Liver (tissue), 6 donors: ENCODE measurements at regions not wholly inside any gene's neighbourhood (a gene's known extent, or its start where the extent isn't known, plus 50 kb on each side); places are given as distances from the start of the nearest gene placed in this dataset.

Experiments used
- DNase-seq: peaks from one replicate; pipeline ENCODE4 v3.0.0-alpha.2; 2017; ENCODE audit warnings: low spot score
- H3K27ac ChIP-seq, 2 donors: one replicate each; pipeline ENCODE4 v1.7.0; 2013; ENCODE audit warnings: inconsistent platforms in 2 of 2, low read length in 2 of 2, control low read depth in 1 of 2, low read depth in 1 of 2, mild to moderate bottlenecking in 1 of 2
- H3K27me3 ChIP-seq, 4 donors: one replicate each; pipeline versions ENCODE4 v1.6.1 to v1.7.0; 2013; ENCODE audit warnings: low read length in 3 of 4, inconsistent platforms in 1 of 4, mild to moderate bottlenecking in 1 of 4, moderate library complexity in 1 of 4; ENCODE audit not compliant: control insufficient read depth in 4 of 4, insufficient read depth in 4 of 4
- H3K36me3 ChIP-seq, 4 donors: one replicate each; pipeline versions ENCODE4 v1.6.1 to v1.7.0; 2013; ENCODE audit warnings: low read length in 3 of 4, mild to moderate bottlenecking in 3 of 4, low read depth in 1 of 4, moderate library complexity in 1 of 4; ENCODE audit not compliant: control insufficient read depth in 4 of 4, insufficient read depth in 3 of 4
- H3K4me1 ChIP-seq, 4 donors: one replicate each; pipeline versions ENCODE4 v1.6.1 to v1.7.0; 2013; ENCODE audit warnings: low read length in 3 of 4, mild to moderate bottlenecking in 3 of 4, moderate library complexity in 1 of 4; ENCODE audit not compliant: control insufficient read depth in 4 of 4, insufficient read depth in 4 of 4
- H3K4me3 ChIP-seq, 3 donors: one replicate each; pipeline versions ENCODE4 v1.6.1 to v1.7.0; 2013; ENCODE audit warnings: low read length in 3 of 3, control low read depth in 1 of 3, low read depth in 1 of 3, mild to moderate bottlenecking in 1 of 3
- H3K9ac ChIP-seq, 2 donors: one replicate each; pipeline ENCODE4 v1.7.0; 2013; ENCODE audit warnings: low read length in 2 of 2, mild to moderate bottlenecking in 2 of 2, moderate library complexity in 2 of 2, control low read depth in 1 of 2, low read depth in 1 of 2
- H3K9me3 ChIP-seq, 4 donors: one replicate each; pipeline versions ENCODE4 v1.6.1 to v1.7.0; 2013; ENCODE audit warnings: low read length in 3 of 4; ENCODE audit not compliant: control insufficient read depth in 4 of 4
- EGR1 ChIP-seq, 2 donors: IDR thresholded peaks; 2 replicates each; pipeline ENCODE4 v1.6.1; 2016 to 2018; ENCODE audit warnings: antibody characterized with exemption in 2 of 2, low read depth in 2 of 2
- FOXA2 ChIP-seq: IDR thresholded peaks from 2 replicates; pipeline ENCODE4 v1.6.1; 2016; ENCODE audit warnings: antibody characterized with exemption
- GABPA ChIP-seq, 2 donors: IDR thresholded peaks in 1 of 2; conservative IDR thresholded peaks in 1 of 2; 2 replicates each; pipeline ENCODE4 v1.6.1; 2016; ENCODE audit warnings: antibody characterized with exemption in 2 of 2, mild to moderate bottlenecking in 1 of 2, moderate library complexity in 1 of 2
- JUND ChIP-seq, 2 donors: IDR thresholded peaks; 2 replicates each; pipeline ENCODE4 v1.6.1; 2016; ENCODE audit warnings: antibody characterized with exemption in 2 of 2
- NR2F2 ChIP-seq: IDR thresholded peaks from 2 replicates; pipeline ENCODE4 v1.6.1; 2016; ENCODE audit warnings: antibody characterized with exemption
- RAD21 ChIP-seq, 2 donors: IDR thresholded peaks; 2 replicates each; pipeline ENCODE4 v1.6.1; 2016; ENCODE audit warnings: antibody characterized with exemption in 2 of 2, mild to moderate bottlenecking in 2 of 2
- RXRA ChIP-seq, 2 donors: IDR thresholded peaks; 2 replicates each; pipeline ENCODE4 v1.6.1; 2017 to 2018; ENCODE audit warnings: antibody characterized with exemption in 2 of 2, mild to moderate bottlenecking in 1 of 2
- SP1 ChIP-seq: IDR thresholded peaks from 2 replicates; pipeline ENCODE4 v1.6.1; 2018; ENCODE audit warnings: antibody characterized with exemption, mild to moderate bottlenecking
- TAF1 ChIP-seq: conservative IDR thresholded peaks from 2 replicates; pipeline ENCODE4 v1.6.1; 2016; ENCODE audit warnings: antibody characterized with exemption, mild to moderate bottlenecking
- TF ChIP-seq, protein P1 (sequence below): IDR thresholded peaks from 2 replicates; pipeline ENCODE4 v1.6.1; 2016; ENCODE audit warnings: antibody characterized with exemption, mild to moderate bottlenecking
- TF ChIP-seq, protein P2 (sequence below): IDR thresholded peaks from 2 replicates; pipeline ENCODE4 v1.6.1; 2016; ENCODE audit warnings: antibody characterized with exemption
- TF ChIP-seq, protein P3 (sequence below): IDR thresholded peaks from 2 replicates; pipeline ENCODE4 v1.6.1; 2016; ENCODE audit warnings: antibody characterized with exemption
- TF ChIP-seq, protein P4 (sequence below): IDR thresholded peaks from 2 replicates; pipeline ENCODE4 v1.6.1; 2016; ENCODE audit warnings: antibody characterized with exemption
- donor health status: healthy.
- donor health status: healthy.
- donor health status: healthy.

DNA sequence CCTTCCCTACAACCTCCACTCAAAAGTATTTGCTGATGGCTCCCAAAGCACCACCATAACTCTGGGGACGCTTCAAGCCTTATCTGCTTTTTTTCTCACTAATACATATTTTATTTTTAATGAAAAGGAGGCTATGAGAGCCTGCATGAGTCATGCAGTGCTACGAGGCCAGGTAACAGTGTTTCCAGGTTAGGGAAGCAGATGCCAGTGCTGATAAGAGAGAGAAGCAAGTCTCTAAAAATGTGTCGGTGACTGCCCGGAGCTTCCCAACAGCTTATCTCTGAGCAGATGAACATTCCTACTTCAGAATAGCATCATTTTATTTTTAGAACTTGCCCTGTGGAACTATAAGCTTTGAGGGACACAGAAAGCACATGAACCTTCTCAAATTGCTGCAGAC lies 931.5 kb downstream of the CCSER2 start (continued):
- TF ChIP-seq, protein P1, sequence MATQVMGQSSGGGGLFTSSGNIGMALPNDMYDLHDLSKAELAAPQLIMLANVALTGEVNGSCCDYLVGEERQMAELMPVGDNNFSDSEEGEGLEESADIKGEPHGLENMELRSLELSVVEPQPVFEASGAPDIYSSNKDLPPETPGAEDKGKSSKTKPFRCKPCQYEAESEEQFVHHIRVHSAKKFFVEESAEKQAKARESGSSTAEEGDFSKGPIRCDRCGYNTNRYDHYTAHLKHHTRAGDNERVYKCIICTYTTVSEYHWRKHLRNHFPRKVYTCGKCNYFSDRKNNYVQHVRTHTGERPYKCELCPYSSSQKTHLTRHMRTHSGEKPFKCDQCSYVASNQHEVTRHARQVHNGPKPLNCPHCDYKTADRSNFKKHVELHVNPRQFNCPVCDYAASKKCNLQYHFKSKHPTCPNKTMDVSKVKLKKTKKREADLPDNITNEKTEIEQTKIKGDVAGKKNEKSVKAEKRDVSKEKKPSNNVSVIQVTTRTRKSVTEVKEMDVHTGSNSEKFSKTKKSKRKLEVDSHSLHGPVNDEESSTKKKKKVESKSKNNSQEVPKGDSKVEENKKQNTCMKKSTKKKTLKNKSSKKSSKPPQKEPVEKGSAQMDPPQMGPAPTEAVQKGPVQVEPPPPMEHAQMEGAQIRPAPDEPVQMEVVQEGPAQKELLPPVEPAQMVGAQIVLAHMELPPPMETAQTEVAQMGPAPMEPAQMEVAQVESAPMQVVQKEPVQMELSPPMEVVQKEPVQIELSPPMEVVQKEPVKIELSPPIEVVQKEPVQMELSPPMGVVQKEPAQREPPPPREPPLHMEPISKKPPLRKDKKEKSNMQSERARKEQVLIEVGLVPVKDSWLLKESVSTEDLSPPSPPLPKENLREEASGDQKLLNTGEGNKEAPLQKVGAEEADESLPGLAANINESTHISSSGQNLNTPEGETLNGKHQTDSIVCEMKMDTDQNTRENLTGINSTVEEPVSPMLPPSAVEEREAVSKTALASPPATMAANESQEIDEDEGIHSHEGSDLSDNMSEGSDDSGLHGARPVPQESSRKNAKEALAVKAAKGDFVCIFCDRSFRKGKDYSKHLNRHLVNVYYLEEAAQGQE, result no peak
- TF ChIP-seq RXRA (IDR thresholded peaks at IDR 0.05) (no peak), FOXA2 (no peak)

DNA sequence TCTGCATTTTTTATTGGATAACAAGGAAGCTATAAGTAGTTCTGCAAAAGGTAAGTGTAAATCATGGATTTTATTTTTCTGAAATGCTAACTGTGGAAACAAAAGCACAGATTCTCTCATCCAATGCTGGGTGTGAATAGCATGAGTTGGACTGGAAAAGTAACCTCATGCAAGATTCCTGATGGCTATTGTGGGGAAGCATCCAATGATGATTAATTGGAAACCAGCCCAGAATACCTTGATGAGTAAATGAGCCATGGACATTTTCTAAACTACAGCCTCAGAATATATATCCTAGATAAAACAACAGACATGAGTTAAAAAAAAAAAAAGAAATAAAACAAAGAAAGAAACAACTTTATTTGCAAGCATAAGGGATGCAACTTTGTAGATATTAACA lies 934.6 kb downstream of the CCSER2 start:
- H3K4me3 ChIP-seq, result no peak overlapping the region
- H3K4me1 ChIP-seq, result no peaks in the 10 kb centered on the region
- H3K36me3 ChIP-seq, result no peaks in the 10 kb centered on the region
- H3K27me3 ChIP-seq, result no peaks in the 10 kb centered on the region
- DNase-seq, result no peak
- H3K9me3 ChIP-seq, result no peaks in the 10 kb centered on the region
- TF ChIP-seq JUND (IDR thresholded peaks at IDR 0.05) (no peak), GABPA (IDR thresholded peaks at IDR 0.05 in 1 of 2, conservative IDR thresholded peaks at IDR 0.05 in 1 of 2) (no peak), RAD21 (IDR thresholded peaks at IDR 0.05) (no peak)
- TF ChIP-seq, protein P2, sequence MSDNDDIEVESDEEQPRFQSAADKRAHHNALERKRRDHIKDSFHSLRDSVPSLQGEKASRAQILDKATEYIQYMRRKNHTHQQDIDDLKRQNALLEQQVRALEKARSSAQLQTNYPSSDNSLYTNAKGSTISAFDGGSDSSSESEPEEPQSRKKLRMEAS, result no peak
- no peak overlapping the region for H3K27ac ChIP-seq
- H3K9ac ChIP-seq, result no peak overlapping the region

DNA sequence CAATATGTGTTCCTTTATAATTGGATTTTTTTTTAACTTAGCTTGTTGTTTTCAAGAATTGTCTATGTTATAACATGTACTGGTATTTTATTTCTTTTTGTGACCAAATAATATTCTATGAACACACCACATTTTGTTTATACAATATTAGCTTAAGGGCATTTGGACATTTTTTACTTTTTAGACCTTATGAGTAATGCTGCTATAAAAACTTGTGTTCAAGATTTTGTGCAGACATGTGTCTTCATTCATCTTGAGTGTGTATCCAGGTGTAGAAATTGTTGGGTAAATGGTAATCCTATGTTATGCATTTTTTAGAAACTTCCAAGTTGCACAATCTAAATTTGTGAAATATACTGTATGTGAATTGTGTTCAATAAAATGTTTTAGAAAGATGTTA lies 936.7 kb downstream of the CCSER2 start:
- Histone ChIP-seq H3K4me3 (no peak overlapping the region), H3K4me1 (no peaks in the 10 kb centered on the region), H3K27me3 (no peaks in the 10 kb centered on the region), H3K36me3 (no peaks in the 10 kb centered on the region), H3K9ac (no peak overlapping the region), H3K27ac (no peak overlapping the region), H3K9me3 (no peaks in the 10 kb centered on the region)
- no peak for DNase-seq
- TF ChIP-seq, protein P2, result no peak
- TF ChIP-seq TAF1, result no peak
- no peak for TF ChIP-seq EGR1 (IDR thresholded peaks at IDR 0.05; ENCODE audit: low read depth in 2 of 2)
- TF ChIP-seq, protein P1, result no peak
- no peak for TF ChIP-seq RXRA (IDR thresholded peaks at IDR 0.05)
- no peak for TF ChIP-seq NR2F2
- no peak for TF ChIP-seq SP1
- TF ChIP-seq JUND (IDR thresholded peaks at IDR 0.05), result no peak
- TF ChIP-seq, protein P3, sequence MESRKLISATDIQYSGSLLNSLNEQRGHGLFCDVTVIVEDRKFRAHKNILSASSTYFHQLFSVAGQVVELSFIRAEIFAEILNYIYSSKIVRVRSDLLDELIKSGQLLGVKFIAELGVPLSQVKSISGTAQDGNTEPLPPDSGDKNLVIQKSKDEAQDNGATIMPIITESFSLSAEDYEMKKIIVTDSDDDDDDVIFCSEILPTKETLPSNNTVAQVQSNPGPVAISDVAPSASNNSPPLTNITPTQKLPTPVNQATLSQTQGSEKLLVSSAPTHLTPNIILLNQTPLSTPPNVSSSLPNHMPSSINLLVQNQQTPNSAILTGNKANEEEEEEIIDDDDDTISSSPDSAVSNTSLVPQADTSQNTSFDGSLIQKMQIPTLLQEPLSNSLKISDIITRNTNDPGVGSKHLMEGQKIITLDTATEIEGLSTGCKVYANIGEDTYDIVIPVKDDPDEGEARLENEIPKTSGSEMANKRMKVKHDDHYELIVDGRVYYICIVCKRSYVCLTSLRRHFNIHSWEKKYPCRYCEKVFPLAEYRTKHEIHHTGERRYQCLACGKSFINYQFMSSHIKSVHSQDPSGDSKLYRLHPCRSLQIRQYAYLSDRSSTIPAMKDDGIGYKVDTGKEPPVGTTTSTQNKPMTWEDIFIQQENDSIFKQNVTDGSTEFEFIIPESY, result no peak
- no peak for TF ChIP-seq FOXA2
- TF ChIP-seq, protein P4, sequence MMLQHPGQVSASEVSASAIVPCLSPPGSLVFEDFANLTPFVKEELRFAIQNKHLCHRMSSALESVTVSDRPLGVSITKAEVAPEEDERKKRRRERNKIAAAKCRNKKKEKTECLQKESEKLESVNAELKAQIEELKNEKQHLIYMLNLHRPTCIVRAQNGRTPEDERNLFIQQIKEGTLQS, result no peak
